ENCODE measurements at regions not wholly inside any gene's neighbourhood (a gene's known extent, or its start where the extent isn't known, plus 50 kb on each side); places are given as distances from the start of the nearest gene placed in this dataset.
"Not testable (repeated sequence)": the region's sequence is repeated elsewhere in the genome, so short reads cannot be mapped to it uniquely, and the experiment has no call there.

GRCh38 chr4:112823156-112823555 is 186.2 kb downstream of the LARP7 start:
- ATAC-seq (ENCODE audit: low FRiP score): no peak
- intact Hi-C loops (cut with DNase I): no loop called here
- H3K4me1 ChIP-seq (ENCODE audit: control insufficient read depth in 1 of 2, insufficient read depth in 2 of 2, low read length in 2 of 2): no peaks in the 10 kb centered on the region
- DNase-seq: no peak
- H3K27ac ChIP-seq (ENCODE audit: low read depth in 1 of 2, low read length in 2 of 2): no peak overlapping the region
- H3K4me3 ChIP-seq (ENCODE audit: low read length in 2 of 2): no peak overlapping the region
- no peaks in the 10 kb centered on the region for H3K36me3 ChIP-seq (ENCODE audit: control insufficient read depth in 1 of 2, insufficient read depth in 2 of 2, low read length in 1 of 2)
- no peaks in the 10 kb centered on the region for H3K9me3 ChIP-seq (ENCODE audit: control insufficient read depth, low read length)
- no peaks in the 10 kb centered on the region for H3K27me3 ChIP-seq (ENCODE audit: control insufficient read depth in 1 of 2, insufficient read depth in 2 of 2, low read length in 1 of 2)

- Histone ChIP-seq H3K27me3 (ENCODE audit: control insufficient read depth in 1 of 2, insufficient read depth in 2 of 2, low read length in 1 of 2) (no peaks in the 10 kb centered on the region), H3K4me3 (ENCODE audit: low read length in 2 of 2) (no peak overlapping the region), H3K27ac (ENCODE audit: low read depth in 1 of 2, low read length in 2 of 2) (no peak overlapping the region), H3K9me3 (ENCODE audit: control insufficient read depth, low read length) (no peaks in the 10 kb centered on the region), H3K36me3 (ENCODE audit: control insufficient read depth in 1 of 2, insufficient read depth in 2 of 2, low read length in 1 of 2) (no peaks in the 10 kb centered on the region), H3K4me1 (ENCODE audit: control insufficient read depth in 1 of 2, insufficient read depth in 2 of 2, low read length in 2 of 2) (no peaks in the 10 kb centered on the region)
- ATAC-seq (ENCODE audit: low FRiP score): no peak
- WGBS, 2 donors: 81 to 84% methylated on average over 2 of the region's 2 CpGs
- DNase-seq: no peak
- intact Hi-C loops (cut with DNase I): no loop called here
Measured at GRCh38 chr4:112823606-112824005, 186.7 kb downstream of the LARP7 start.

DNA sequence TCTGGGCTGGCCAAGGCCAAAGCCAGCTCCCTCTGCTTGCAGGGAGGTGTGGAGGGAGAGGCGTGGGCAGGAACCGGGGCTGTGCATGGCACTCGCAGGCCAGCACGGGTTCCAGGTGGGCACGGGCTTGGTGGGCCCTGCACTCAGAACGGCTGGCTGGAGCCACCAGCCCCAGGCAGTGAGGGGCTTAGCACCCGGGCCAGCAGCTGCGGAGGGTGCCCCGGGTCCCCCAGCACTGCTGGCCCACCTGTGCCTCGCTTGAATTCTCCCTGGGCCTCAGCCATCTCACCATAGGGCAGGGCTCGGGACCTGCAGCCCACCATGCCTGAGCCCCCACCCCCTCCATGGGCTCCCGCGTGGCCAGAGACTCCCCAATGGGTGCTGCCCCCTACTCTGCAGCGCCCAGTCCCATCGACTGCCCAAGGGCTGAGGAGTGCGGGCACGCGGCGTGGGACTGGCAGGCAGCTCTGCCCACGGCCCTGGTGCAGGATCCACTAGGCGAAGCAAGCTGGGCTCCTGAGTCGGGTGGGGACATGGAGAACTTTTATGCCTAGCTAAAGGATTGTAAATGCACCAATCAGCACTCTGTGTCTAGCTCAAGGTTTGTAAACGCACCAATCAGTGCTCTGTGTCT is 193.9 kb downstream of the LARP7 start:
- Histone ChIP-seq H3K36me3 (ENCODE audit: control insufficient read depth in 1 of 2, insufficient read depth in 2 of 2, low read length in 1 of 2) (no peaks in the 10 kb centered on the region), H3K27me3 (ENCODE audit: control insufficient read depth in 1 of 2, insufficient read depth in 2 of 2, low read length in 1 of 2) (no peaks in the 10 kb centered on the region), H3K4me1 (ENCODE audit: control insufficient read depth in 1 of 2, insufficient read depth in 2 of 2, low read length in 2 of 2) (no peaks in the 10 kb centered on the region), H3K27ac (ENCODE audit: low read depth in 1 of 2, low read length in 2 of 2) (no peak overlapping the region), H3K9me3 (ENCODE audit: control insufficient read depth, low read length) (no peaks in the 10 kb centered on the region), H3K4me3 (ENCODE audit: low read length in 2 of 2) (no peak overlapping the region)
- 93 to 94% methylated on average over 20 to 23 of the region's 23 CpGs for WGBS, 2 donors
- intact Hi-C loops (cut with DNase I): no loop called here
- no peak for DNase-seq
- no peak for ATAC-seq (ENCODE audit: low FRiP score)

DNA sequence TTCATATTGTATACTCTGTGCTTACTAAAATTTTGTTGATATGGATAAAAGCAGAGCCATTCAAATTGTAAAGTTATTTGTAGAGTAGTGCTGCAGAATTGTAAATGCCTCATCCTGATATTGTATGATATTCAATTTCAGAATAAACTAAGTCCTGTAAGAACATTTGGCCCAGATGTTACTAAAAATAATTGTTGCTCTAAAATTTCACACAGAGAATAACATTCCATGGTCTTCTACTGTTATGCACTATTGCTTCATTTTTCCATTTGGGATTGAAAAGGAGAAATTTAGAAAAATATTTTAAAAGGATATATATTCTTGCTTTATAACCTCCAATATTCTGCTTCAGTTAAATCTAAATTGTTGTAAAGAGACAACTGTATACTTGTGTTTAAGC is 195.6 kb downstream of the LARP7 start:
- no peaks in the 10 kb centered on the region for H3K9me3 ChIP-seq (ENCODE audit: control insufficient read depth, low read length)
- intact Hi-C loops (cut with DNase I): no loop called here
- no peak overlapping the region for H3K4me3 ChIP-seq (ENCODE audit: low read length in 2 of 2)
- ATAC-seq (ENCODE audit: low FRiP score) (no peak), DNase-seq (no peak)
- no peak overlapping the region for H3K27ac ChIP-seq (ENCODE audit: low read depth in 1 of 2, low read length in 2 of 2)
- no peaks in the 10 kb centered on the region for H3K36me3 ChIP-seq (ENCODE audit: control insufficient read depth in 1 of 2, insufficient read depth in 2 of 2, low read length in 1 of 2)
- H3K27me3 ChIP-seq (ENCODE audit: control insufficient read depth in 1 of 2, insufficient read depth in 2 of 2, low read length in 1 of 2): no peaks in the 10 kb centered on the region
- H3K4me1 ChIP-seq (ENCODE audit: control insufficient read depth in 1 of 2, insufficient read depth in 2 of 2, low read length in 2 of 2): no peaks in the 10 kb centered on the region

DNA sequence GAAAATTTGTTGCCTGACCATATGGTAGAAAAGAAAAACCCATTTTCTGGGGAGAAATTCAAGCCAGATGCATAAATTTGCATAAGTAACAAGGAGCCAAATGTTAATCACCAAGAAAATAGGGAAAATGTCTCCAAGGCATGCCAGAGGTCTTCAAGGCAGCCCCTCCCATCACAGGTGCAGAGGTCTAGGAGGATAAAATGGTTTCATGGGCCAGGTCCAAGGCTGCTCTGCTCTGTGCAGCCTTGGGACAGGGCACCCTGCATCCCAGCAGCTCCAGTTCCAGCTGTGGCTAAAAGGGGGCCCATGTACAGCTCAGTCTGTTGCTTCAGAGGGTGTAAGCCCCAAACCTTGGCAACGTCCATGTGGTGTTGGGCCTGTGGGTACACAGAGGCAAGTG is 200.0 kb downstream of the LARP7 start:
- Histone ChIP-seq H3K27me3 (ENCODE audit: control insufficient read depth in 1 of 2, insufficient read depth in 2 of 2, low read length in 1 of 2) (no peaks in the 10 kb centered on the region), H3K36me3 (ENCODE audit: control insufficient read depth in 1 of 2, insufficient read depth in 2 of 2, low read length in 1 of 2) (no peaks in the 10 kb centered on the region), H3K4me3 (ENCODE audit: low read length in 2 of 2) (no peak overlapping the region), H3K27ac (ENCODE audit: low read depth in 1 of 2, low read length in 2 of 2) (no peak overlapping the region), H3K4me1 (ENCODE audit: control insufficient read depth in 1 of 2, insufficient read depth in 2 of 2, low read length in 2 of 2) (no peaks in the 10 kb centered on the region), H3K9me3 (ENCODE audit: control insufficient read depth, low read length) (no peaks in the 10 kb centered on the region)
- ATAC-seq (ENCODE audit: low FRiP score): no peak
- WGBS, 2 donors: 43 to 81% methylated on average over 1 of the region's 1 CpG
- no peak for DNase-seq
- intact Hi-C loops (cut with DNase I): no loop called here

- intact Hi-C loops (cut with DNase I); H3K27ac ChIP-seq (ENCODE audit: low read depth in 1 of 2, low read length in 2 of 2); H3K27me3 ChIP-seq (ENCODE audit: control insufficient read depth in 1 of 2, insufficient read depth in 2 of 2, low read length in 1 of 2); H3K36me3 ChIP-seq (ENCODE audit: control insufficient read depth in 1 of 2, insufficient read depth in 2 of 2, low read length in 1 of 2); ATAC-seq (ENCODE audit: low FRiP score); H3K4me3 ChIP-seq (ENCODE audit: low read length in 2 of 2); H3K4me1 ChIP-seq (ENCODE audit: control insufficient read depth in 1 of 2, insufficient read depth in 2 of 2, low read length in 2 of 2); H3K9me3 ChIP-seq (ENCODE audit: control insufficient read depth, low read length); DNase-seq: not testable (repeated sequence)
- WGBS, 2 donors: 48 to 53% methylated on average over 1 of the region's 1 CpG
Measured at GRCh38 chr4:112838015-112838414, 201.1 kb downstream of the LARP7 start.

DNA sequence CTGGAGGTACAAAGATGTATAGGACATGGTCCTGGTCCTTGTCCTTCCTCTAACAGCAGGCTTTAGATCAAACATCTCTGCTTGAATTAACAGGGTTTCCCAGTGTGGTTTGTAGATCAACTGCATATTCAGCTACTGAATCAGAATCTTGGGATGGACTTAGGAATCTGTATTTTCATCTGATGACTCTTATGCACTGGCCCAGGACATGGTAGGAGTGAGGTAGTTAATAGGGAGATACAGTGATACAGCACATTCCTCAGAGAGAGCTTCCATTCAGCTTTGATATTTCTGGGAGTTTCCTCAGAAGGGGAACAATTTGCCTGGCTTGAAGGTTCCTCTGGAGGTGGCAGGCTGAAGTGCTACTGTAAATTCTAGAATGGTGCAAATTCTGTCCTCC is 203.1 kb downstream of the LARP7 start:
- Histone ChIP-seq H3K4me1 (ENCODE audit: control insufficient read depth in 1 of 2, insufficient read depth in 2 of 2, low read length in 2 of 2) (no peaks in the 10 kb centered on the region), H3K4me3 (ENCODE audit: low read length in 2 of 2) (no peak overlapping the region), H3K36me3 (ENCODE audit: control insufficient read depth in 1 of 2, insufficient read depth in 2 of 2, low read length in 1 of 2) (no peaks in the 10 kb centered on the region), H3K27me3 (ENCODE audit: control insufficient read depth in 1 of 2, insufficient read depth in 2 of 2, low read length in 1 of 2) (no peaks in the 10 kb centered on the region), H3K9me3 (ENCODE audit: control insufficient read depth, low read length) (no peaks in the 10 kb centered on the region), H3K27ac (ENCODE audit: low read depth in 1 of 2, low read length in 2 of 2) (no peak overlapping the region)
- DNase-seq (no peak), ATAC-seq (ENCODE audit: low FRiP score) (no peak)
- intact Hi-C loops (cut with DNase I): no loop called here

DNA sequence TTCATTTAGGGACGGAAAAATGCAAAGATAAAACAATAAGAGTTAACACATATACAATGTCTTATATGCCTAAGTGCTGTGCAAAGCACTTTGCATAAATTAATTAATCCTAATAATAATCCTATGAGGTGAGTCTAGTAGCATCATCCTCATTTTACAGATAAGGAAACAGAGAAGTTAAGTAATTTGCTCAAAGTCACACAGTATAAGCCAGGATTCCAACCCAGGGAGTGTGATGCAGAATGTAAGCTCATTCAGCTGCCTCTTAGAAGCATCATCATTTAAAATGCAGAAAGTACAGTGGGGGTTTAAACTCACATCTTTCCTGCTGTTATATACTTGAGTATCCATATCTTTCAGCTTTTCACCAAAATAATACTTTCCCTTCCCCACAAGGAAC is 203.7 kb downstream of the LARP7 start:
- H3K4me1 ChIP-seq (ENCODE audit: control insufficient read depth in 1 of 2, insufficient read depth in 2 of 2, low read length in 2 of 2): no peaks in the 10 kb centered on the region
- intact Hi-C loops (cut with DNase I): no loop called here
- DNase-seq (no peak), ATAC-seq (ENCODE audit: low FRiP score) (no peak)
- no peaks in the 10 kb centered on the region for H3K27me3 ChIP-seq (ENCODE audit: control insufficient read depth in 1 of 2, insufficient read depth in 2 of 2, low read length in 1 of 2)
- no peak overlapping the region for H3K27ac ChIP-seq (ENCODE audit: low read depth in 1 of 2, low read length in 2 of 2)
- WGBS, 2 donors: 88 to 93% methylated on average over 1 of the region's 1 CpG
- H3K9me3 ChIP-seq (ENCODE audit: control insufficient read depth, low read length): no peaks in the 10 kb centered on the region
- H3K4me3 ChIP-seq (ENCODE audit: low read length in 2 of 2): no peak overlapping the region
- H3K36me3 ChIP-seq (ENCODE audit: control insufficient read depth in 1 of 2, insufficient read depth in 2 of 2, low read length in 1 of 2): no peaks in the 10 kb centered on the region

GRCh38 chr4:112842513-112842912 is 205.6 kb downstream of the LARP7 start:
- H3K27me3 ChIP-seq (ENCODE audit: control insufficient read depth in 1 of 2, insufficient read depth in 2 of 2, low read length in 1 of 2): no peaks in the 10 kb centered on the region
- no peaks in the 10 kb centered on the region for H3K4me1 ChIP-seq (ENCODE audit: control insufficient read depth in 1 of 2, insufficient read depth in 2 of 2, low read length in 2 of 2)
- H3K4me3 ChIP-seq (ENCODE audit: low read length in 2 of 2): no peak overlapping the region
- H3K36me3 ChIP-seq (ENCODE audit: control insufficient read depth in 1 of 2, insufficient read depth in 2 of 2, low read length in 1 of 2): no peaks in the 10 kb centered on the region
- 81 to 91% methylated on average over 9 to 10 of the region's 10 CpGs for WGBS, 2 donors
- intact Hi-C loops (cut with DNase I): no loop called here
- no peaks in the 10 kb centered on the region for H3K9me3 ChIP-seq (ENCODE audit: control insufficient read depth, low read length)
- no peak overlapping the region for H3K27ac ChIP-seq (ENCODE audit: low read depth in 1 of 2, low read length in 2 of 2)
- ATAC-seq (ENCODE audit: low FRiP score): no peak
- no peak for DNase-seq

Measured in aorta (tissue), 5 donors.